Neural cell (in vitro differentiated cells): ENCODE measurements at regions not wholly inside any gene's neighbourhood (a gene's known extent, or its start where the extent isn't known, plus 50 kb on each side); places are given as distances from the start of the nearest gene placed in this dataset.
A peak's percentile ranks its signal among the peaks of the same experiment; 100 is the strongest.

Source experiments
- H2AFZ ChIP-seq: fragments of 200-600, 300-800 bp; sonication (generic), shearing (Covaris generic); 2 replicates; pipeline ENCODE4 v1.6.0; 2014; ENCODE audit warnings: low read depth, mild to moderate bottlenecking, antibody characterized with exemption, low read length, moderate library complexity
- H3F3A ChIP-seq: fragments of 200-600 bp; shearing (Covaris generic); 2 replicates; pipeline ENCODE4 v1.6.1; 2016; ENCODE audit warnings: mild to moderate bottlenecking, moderate library complexity, mixed read lengths, antibody characterized with exemption, low read length; ENCODE audit not compliant: insufficient read depth, poor library complexity, severe bottlenecking
- H3K27ac ChIP-seq: fragments of 200-600, 300-800 bp; sonication (generic), shearing (Covaris generic); 2 replicates; pipeline ENCODE4 v1.5.1; 2014; ENCODE audit warnings: mild to moderate bottlenecking, low read length, moderate library complexity
- H3K27me3 ChIP-seq: fragments of 300-800, 200-600 bp; sonication (generic), shearing (Covaris generic); 2 replicates; pipeline ENCODE4 v1.6.0; 2014; ENCODE audit warnings: mild to moderate bottlenecking, low read depth, low read length, moderate library complexity; ENCODE audit not compliant: insufficient read depth
- H3K36me3 ChIP-seq: fragments of 300-800, 200-600 bp; sonication (generic), shearing (Covaris generic); 2 replicates; pipeline ENCODE4 v1.5.1; 2014; ENCODE audit warnings: mild to moderate bottlenecking, antibody characterized with exemption, low read length, moderate library complexity; ENCODE audit not compliant: insufficient read depth
- H3K4me2 ChIP-seq: fragments of 300-800, 200-600 bp; sonication (generic), shearing (Covaris generic); 2 replicates; pipeline ENCODE4 v1.6.0; 2014; ENCODE audit warnings: mild to moderate bottlenecking, low read length
- H3K4me3 ChIP-seq: fragments of 300-800, 200-600 bp; sonication (generic), shearing (Covaris generic); 2 replicates; pipeline ENCODE4 v1.5.1; 2014; ENCODE audit warnings: mild to moderate bottlenecking, low read length, moderate library complexity
- H3K79me2 ChIP-seq: fragments of 200-600 bp; shearing (Covaris generic); replicated peaks from 2 replicates; pipeline ENCODE4 v1.6.0; 2014; ENCODE audit warnings: mild to moderate bottlenecking, low read length, moderate library complexity; ENCODE audit not compliant: insufficient read depth
- H3K9ac ChIP-seq: fragments of 300-800, 200-600 bp; sonication (generic), shearing (Covaris generic); 2 replicates; pipeline ENCODE4 v1.6.1; 2016; ENCODE audit warnings: mild to moderate bottlenecking, low read length, mixed read lengths
- H3K9me2 ChIP-seq: fragments of 200-600 bp; shearing (Covaris generic); 2 replicates; pipeline ENCODE4 v1.6.1; 2016; ENCODE audit warnings: mild to moderate bottlenecking, low read length, mixed read lengths; ENCODE audit not compliant: insufficient read depth
- H3K9me3 ChIP-seq: fragments of 200-600, 300-800 bp; sonication (generic), shearing (Covaris generic); 2 replicates; pipeline ENCODE4 v1.6.1; 2016; ENCODE audit warnings: mild to moderate bottlenecking, mixed run types, low read length, moderate library complexity, mixed read lengths
- H4K20me1 ChIP-seq: fragments of 200-600 bp; shearing (Covaris generic); 2 replicates; pipeline ENCODE4 v1.6.1; 2016; ENCODE audit warnings: mild to moderate bottlenecking, mixed run types; ENCODE audit not compliant: insufficient read depth
- CTCF ChIP-seq: fragments of 450-650 bp; IDR thresholded peaks from 2 replicates; pipeline ENCODE4 v1.5.1; 2014; ENCODE audit warnings: antibody characterized with exemption, mild to moderate bottlenecking, moderate library complexity; ENCODE audit not compliant: poor library complexity, severe bottlenecking
- EP300 ChIP-seq: fragments of 450-650 bp; conservative IDR thresholded peaks from 2 replicates; pipeline ENCODE4 v1.6.1; 2014; ENCODE audit warnings: antibody characterized with exemption, mild to moderate bottlenecking, moderate library complexity; ENCODE audit not compliant: poor library complexity, severe bottlenecking
- EZH2 ChIP-seq: fragments of 200-600, 300-800 bp; shearing (Covaris generic), sonication (generic); IDR thresholded peaks from 2 replicates; pipeline ENCODE4 v1.6.1; 2014; ENCODE audit warnings: antibody characterized with exemption, low read length, borderline replicate concordance, mild to moderate bottlenecking; ENCODE audit not compliant: insufficient read depth, poor library complexity, severe bottlenecking
- MXI1 ChIP-seq: fragments of 450-650 bp; conservative IDR thresholded peaks from 2 replicates; pipeline ENCODE4 v1.6.1; 2014; ENCODE audit warnings: antibody characterized with exemption, mild to moderate bottlenecking; ENCODE audit not compliant: poor library complexity, severe bottlenecking
- POLR2AphosphoS5 ChIP-seq: IDR thresholded peaks from 2 replicates; pipeline ENCODE4 v1.6.1; 2012
- RAD21 ChIP-seq: fragments of 450-650 bp; conservative IDR thresholded peaks from 2 replicates; pipeline ENCODE4 v1.6.1; 2014; ENCODE audit warnings: antibody characterized with exemption, mild to moderate bottlenecking, moderate library complexity
- REST ChIP-seq: IDR thresholded peaks from 2 replicates; pipeline ENCODE4 v1.6.1; 2012; ENCODE audit warnings: borderline replicate concordance
- SMC3 ChIP-seq: fragments of 450-650 bp; conservative IDR thresholded peaks from 2 replicates; pipeline ENCODE4 v1.6.1; 2014; ENCODE audit warnings: antibody characterized with exemption, mild to moderate bottlenecking, moderate library complexity; ENCODE audit not compliant: poor library complexity
- TAF1 ChIP-seq: IDR thresholded peaks from 2 replicates; pipeline ENCODE4 v1.6.1; 2012; ENCODE audit warnings: low read depth

- Histone ChIP-seq H3F3A (no peaks in the 10 kb centered on the region), H3K27ac (peak overlapping the region; percentile 73), H3K9me2 (no peaks in the 10 kb centered on the region), H2AFZ (no peak overlapping the region), H3K9me3 (no peaks in the 10 kb centered on the region), H3K27me3 (no peaks in the 10 kb centered on the region), H4K20me1 (no peaks in the 10 kb centered on the region), H3K79me2 (no peaks in the 10 kb centered on the region), H3K4me3 (peak overlapping the region; percentile 42), H3K36me3 (no peaks in the 10 kb centered on the region), H3K9ac (no peak overlapping the region), H3K4me2 (peak overlapping the region; percentile 18)
- no peak for TF ChIP-seq RAD21
- no peak for TF ChIP-seq EZH2
- no peak for TF ChIP-seq SMC3
- no peak for TF ChIP-seq EP300
- no peak for TF ChIP-seq CTCF
- no peak for TF ChIP-seq REST
- TF ChIP-seq POLR2AphosphoS5, result no peak
- no peak for TF ChIP-seq TAF1
- TF ChIP-seq MXI1, result no peak
These were observed 117.4 kb upstream of the DSEL start for GRCh38 chr18:67633939-67634338.

- Histone ChIP-seq H3K9me2 (no peaks in the 10 kb centered on the region), H3K4me3 (no peak overlapping the region), H3F3A (no peaks in the 10 kb centered on the region), H2AFZ (no peak overlapping the region), H3K79me2 (no peaks in the 10 kb centered on the region), H3K36me3 (no peaks in the 10 kb centered on the region), H3K27me3 (no peaks in the 10 kb centered on the region), H3K4me2 (no peak overlapping the region), H3K9me3 (no peaks in the 10 kb centered on the region), H3K9ac (no peak overlapping the region), H3K27ac (no peak overlapping the region), H4K20me1 (no peaks in the 10 kb centered on the region)
- TF ChIP-seq POLR2AphosphoS5 (no peak), REST (no peak), TAF1 (no peak), EZH2 (no peak), SMC3 (no peak), MXI1 (no peak), RAD21 (no peak), EP300 (no peak), CTCF (no peak)
These were observed 105.4 kb upstream of the DSEL start for GRCh38 chr18:67621906-67622305.
